Neural crest cell (in vitro differentiated cells): ENCODE measurements at regions not wholly inside any gene's neighbourhood (a gene's known extent, or its start where the extent isn't known, plus 50 kb on each side); places are given as distances from the start of the nearest gene placed in this dataset.

ENCODE experiments used
- DNase-seq: peaks from one replicate; pipeline ENCODE4 v3.0.0; 2021; ENCODE audit warnings: low read depth, mixed read lengths, low spot score
- H3K27ac Mint-ChIP-seq: one replicate; pipeline ENCODE4 v1.8.0; 2021; ENCODE audit warnings: mild to moderate bottlenecking, mixed read lengths; ENCODE audit not compliant: unreplicated experiment
- H3K27me3 Mint-ChIP-seq: 2 replicates; pipeline ENCODE4 v1.8.0; 2021; ENCODE audit warnings: low read depth, mild to moderate bottlenecking, mixed read lengths
- H3K36me3 Mint-ChIP-seq: 2 replicates; pipeline ENCODE4 v1.8.0; 2021; ENCODE audit warnings: low read depth, mild to moderate bottlenecking, mixed read lengths
- H3K4me1 Mint-ChIP-seq: 2 replicates; pipeline ENCODE4 v1.8.0; 2021; ENCODE audit warnings: mixed read lengths
- H3K4me3 Mint-ChIP-seq: one replicate; pipeline ENCODE4 v1.8.0; 2021; ENCODE audit warnings: mild to moderate bottlenecking, mixed read lengths
- H3K9me3 Mint-ChIP-seq: 2 replicates; pipeline ENCODE4 v1.8.0; 2021; ENCODE audit warnings: mixed read lengths
- CTCF ChIP-seq: fragments of 200-600 bp; sonication (generic); conservative IDR thresholded peaks from 2 replicates; pipeline ENCODE4 v1.5.0; 2021; ENCODE audit warnings: antibody characterized with exemption, mild to moderate bottlenecking

GRCh38 chr1:56390934-56391731 is 188.2 kb downstream of the PLPP3 start:
- DNase-seq: no peak
- peaks cover 2% of the 10 kb centered on the region for H3K9me3 Mint-ChIP-seq
- no peak for TF ChIP-seq CTCF
- no peak overlapping the region for H3K4me3 Mint-ChIP-seq
- peaks cover 21% of the 10 kb centered on the region for H3K4me1 Mint-ChIP-seq
- no peaks in the 10 kb centered on the region for H3K36me3 Mint-ChIP-seq
- H3K27ac Mint-ChIP-seq: no peak overlapping the region
- H3K27me3 Mint-ChIP-seq: no peaks in the 10 kb centered on the region

GRCh38 chr1:56390232-56390867 is 189.0 kb downstream of the PLPP3 start:
- H3K36me3 Mint-ChIP-seq: no peaks in the 10 kb centered on the region
- peaks cover 2% of the 10 kb centered on the region for H3K9me3 Mint-ChIP-seq
- no peak for TF ChIP-seq CTCF
- no peaks in the 10 kb centered on the region for H3K27me3 Mint-ChIP-seq
- peaks cover 21% of the 10 kb centered on the region for H3K4me1 Mint-ChIP-seq
- DNase-seq: peak; percentile 22
- H3K27ac Mint-ChIP-seq: peak overlapping the region; percentile 88
- H3K4me3 Mint-ChIP-seq: peak overlapping the region; percentile 70

GRCh38 chr1:56389813-56390212 is 189.6 kb downstream of the PLPP3 start:
- no peak overlapping the region for H3K4me3 Mint-ChIP-seq
- no peaks in the 10 kb centered on the region for H3K27me3 Mint-ChIP-seq
- H3K36me3 Mint-ChIP-seq: no peaks in the 10 kb centered on the region
- no peak for TF ChIP-seq CTCF
- no peak for DNase-seq
- H3K9me3 Mint-ChIP-seq: peaks cover 2% of the 10 kb centered on the region
- peaks cover 21% of the 10 kb centered on the region for H3K4me1 Mint-ChIP-seq
- no peak overlapping the region for H3K27ac Mint-ChIP-seq

GRCh38 chr1:56387071-56387740 is 192.2 kb downstream of the PLPP3 start:
- Mint-ChIP-seq H3K36me3 (no peaks in the 10 kb centered on the region), H3K4me1 (peaks cover 21% of the 10 kb centered on the region), H3K9me3 (peaks cover 2% of the 10 kb centered on the region), H3K27me3 (no peaks in the 10 kb centered on the region), H3K27ac (no peak overlapping the region), H3K4me3 (no peak overlapping the region)
- DNase-seq: no peak
- no peak for TF ChIP-seq CTCF

- DNase-seq: no peak
- Mint-ChIP-seq H3K4me3 (no peak overlapping the region), H3K9me3 (peaks cover 2% of the 10 kb centered on the region), H3K4me1 (peaks cover 4% of the 10 kb centered on the region), H3K27me3 (no peaks in the 10 kb centered on the region), H3K27ac (no peak overlapping the region), H3K36me3 (no peaks in the 10 kb centered on the region)
- TF ChIP-seq CTCF: no peak
Observed at GRCh38 chr1:56385314-56385713, 194.0 kb downstream of the PLPP3 start.
